Heart left ventricle (tissue), 13 donors: ENCODE measurements at regions not wholly inside any gene's neighbourhood (a gene's known extent, or its start where the extent isn't known, plus 50 kb on each side); places are given as distances from the start of the nearest gene placed in this dataset.

ENCODE experiments used
- POLR2A ChIP-seq, 2 donors: fragments of 450-650 bp; IDR thresholded peaks; one replicate each; pipeline ENCODE4 v1.6.1; 2017; ENCODE audit warnings: antibody characterized with exemption in 2 of 2, mild to moderate bottlenecking in 2 of 2, moderate library complexity in 2 of 2
- TF ChIP-seq, protein P1 (sequence below), 12 donors: fragments of 200-600 bp; sonication (generic) in 4 of 12; IDR thresholded peaks; one replicate each; pipeline versions ENCODE4 v1.5.0 to v1.8.0; 2018 to 2022; ENCODE audit warnings: antibody characterized with exemption in 12 of 12, mild to moderate bottlenecking in 5 of 12
- donor health status: ischemic (EF 13 %, LVEDD 7.1; RV severe dilation, severe dysfunction).
- donor health status: DM: no; HTN: yes; CAD: no.
- donor health status: DM: no; HTN: no; CAD: no.
- donor health status: ischemic (EF 25% LVEDD 6.9; RV normal size, moderate dysfunction).
- donor health status: ischemic (EF 25% LVEDD 5.7; RV mildly dilated, moderate dysfunction).
- donor health status: ischemic (EF 35%, LVEDD 5.7; RV mildly dilated, moderate dysfunction).
- donor health status: nonischemic (EF 11% LVEDD 7.7; RV severe dilation, severe dysfunction).
- donor health status: DM: yes; HTN: yes; CAD: no.
- donor health status: PGD.
- donor health status: ischemic (EF 29% LVEDD 5.4; RV normal size, mild dysfunction).
- donor health status: nonischemic (EF 23%, LVEDD 6.1; RV moderate dilation, normal function).

DNA sequence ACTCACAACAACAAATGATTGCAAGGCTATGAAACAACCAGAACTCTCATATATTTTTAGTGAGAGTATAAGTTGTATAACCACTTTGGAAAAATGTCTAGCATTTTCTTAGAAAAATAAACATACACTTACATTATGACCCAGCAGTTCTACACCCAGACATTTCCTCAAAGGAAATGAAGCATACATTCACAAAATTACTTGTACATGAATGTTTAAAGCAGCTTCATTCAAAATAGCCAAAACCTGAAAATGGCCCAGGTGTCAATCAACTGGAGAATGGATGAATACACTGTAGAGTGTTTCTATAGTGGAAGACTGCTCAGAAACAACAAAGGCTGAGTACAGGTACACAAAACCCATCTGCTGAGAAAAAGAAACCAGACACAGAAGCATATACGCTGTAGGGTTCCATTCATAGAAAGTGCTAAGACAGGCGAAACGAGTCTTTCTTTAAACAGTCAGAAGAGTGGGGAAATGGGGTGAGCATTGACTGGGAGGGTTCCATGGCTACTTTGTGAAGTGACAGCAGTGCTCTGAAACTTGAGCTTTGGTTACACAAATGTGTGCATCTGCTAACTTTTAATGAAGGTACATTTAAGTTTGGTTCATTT is 799.0 kb downstream of the DCDC2C start:
- TF ChIP-seq, protein P1, sequence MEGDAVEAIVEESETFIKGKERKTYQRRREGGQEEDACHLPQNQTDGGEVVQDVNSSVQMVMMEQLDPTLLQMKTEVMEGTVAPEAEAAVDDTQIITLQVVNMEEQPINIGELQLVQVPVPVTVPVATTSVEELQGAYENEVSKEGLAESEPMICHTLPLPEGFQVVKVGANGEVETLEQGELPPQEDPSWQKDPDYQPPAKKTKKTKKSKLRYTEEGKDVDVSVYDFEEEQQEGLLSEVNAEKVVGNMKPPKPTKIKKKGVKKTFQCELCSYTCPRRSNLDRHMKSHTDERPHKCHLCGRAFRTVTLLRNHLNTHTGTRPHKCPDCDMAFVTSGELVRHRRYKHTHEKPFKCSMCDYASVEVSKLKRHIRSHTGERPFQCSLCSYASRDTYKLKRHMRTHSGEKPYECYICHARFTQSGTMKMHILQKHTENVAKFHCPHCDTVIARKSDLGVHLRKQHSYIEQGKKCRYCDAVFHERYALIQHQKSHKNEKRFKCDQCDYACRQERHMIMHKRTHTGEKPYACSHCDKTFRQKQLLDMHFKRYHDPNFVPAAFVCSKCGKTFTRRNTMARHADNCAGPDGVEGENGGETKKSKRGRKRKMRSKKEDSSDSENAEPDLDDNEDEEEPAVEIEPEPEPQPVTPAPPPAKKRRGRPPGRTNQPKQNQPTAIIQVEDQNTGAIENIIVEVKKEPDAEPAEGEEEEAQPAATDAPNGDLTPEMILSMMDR (IDR thresholded peaks at IDR 0.05) = no peak
- no peak for TF ChIP-seq POLR2A (IDR thresholded peaks at IDR 0.05)
